ENCODE measurements at regions not wholly inside any gene's neighbourhood (a gene's known extent, or its start where the extent isn't known, plus 50 kb on each side); places are given as distances from the start of the nearest gene placed in this dataset.

DNA sequence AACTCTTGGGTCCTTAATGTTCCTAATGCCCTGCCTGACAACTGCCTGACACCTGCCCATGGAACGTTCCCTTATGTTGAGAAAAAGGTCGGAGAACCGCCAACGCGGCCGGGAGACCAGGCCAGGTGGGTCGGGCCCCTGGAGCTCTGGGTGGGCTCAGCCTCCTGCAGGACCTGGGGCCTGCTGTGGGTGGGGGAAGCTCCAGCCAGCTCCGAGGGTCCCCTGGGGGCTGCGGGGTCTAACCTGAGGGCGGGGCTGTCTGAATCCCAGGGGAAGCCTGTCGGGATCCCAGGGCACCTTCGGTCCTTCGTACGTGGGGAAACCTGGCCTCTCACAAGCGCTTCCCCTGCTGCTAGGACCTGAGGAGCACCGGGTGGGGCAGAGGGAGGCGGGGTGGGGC, 296.0 kb downstream of the NDUFA10 start:
- Histone ChIP-seq H3K9me3 (replicated peaks; ENCODE audit: control insufficient read depth, insufficient read depth, low read length) (no peaks in the 10 kb centered on the region), H3K36me3 (ENCODE audit: control insufficient read depth in 2 of 2, extremely low read depth in 1 of 2, insufficient read depth in 2 of 2, low read length in 2 of 2) (no peaks in the 10 kb centered on the region), H3K4me3 (replicated peaks in 1 of 3; ENCODE audit: insufficient read depth in 1 of 3, low read depth in 1 of 3, low read length in 3 of 3) (no peak overlapping the region), H3K9ac (replicated peaks; ENCODE audit: extremely low read depth, insufficient read depth, low read length) (no peak overlapping the region), H3K27ac (ENCODE audit: insufficient read depth, low read depth, low read length) (no peak overlapping the region), H3K4me1 (ENCODE audit: control insufficient read depth, extremely low read depth, insufficient read depth, low read length) (no peaks in the 10 kb centered on the region), H4K20me1 (replicated peaks; ENCODE audit: control insufficient read depth, extremely low read depth, insufficient read depth, low read length) (no peaks in the 10 kb centered on the region), H2AFZ (ENCODE audit: low read depth, low read length) (no peak overlapping the region), H3K27me3 (ENCODE audit: control insufficient read depth in 2 of 2, insufficient read depth in 2 of 2, low read length in 2 of 2) (no peaks in the 10 kb centered on the region), H3K9me1 (replicated peaks; ENCODE audit: control insufficient read depth, extremely low read depth, insufficient read depth, low read length) (no peaks in the 10 kb centered on the region), H3K4me2 (ENCODE audit: insufficient read depth, low read length) (no peak overlapping the region), H3K79me2 (ENCODE audit: control insufficient read depth, insufficient read depth, low read length) (no peaks in the 10 kb centered on the region)
- ChIA-PET CTCF (no interaction called here), POLR2A (no interaction called here)
- no peak for TF ChIP-seq POLR2A (IDR thresholded peaks at IDR 0.05; ENCODE audit: low read depth, low read length)
- TF ChIP-seq, protein P1, sequence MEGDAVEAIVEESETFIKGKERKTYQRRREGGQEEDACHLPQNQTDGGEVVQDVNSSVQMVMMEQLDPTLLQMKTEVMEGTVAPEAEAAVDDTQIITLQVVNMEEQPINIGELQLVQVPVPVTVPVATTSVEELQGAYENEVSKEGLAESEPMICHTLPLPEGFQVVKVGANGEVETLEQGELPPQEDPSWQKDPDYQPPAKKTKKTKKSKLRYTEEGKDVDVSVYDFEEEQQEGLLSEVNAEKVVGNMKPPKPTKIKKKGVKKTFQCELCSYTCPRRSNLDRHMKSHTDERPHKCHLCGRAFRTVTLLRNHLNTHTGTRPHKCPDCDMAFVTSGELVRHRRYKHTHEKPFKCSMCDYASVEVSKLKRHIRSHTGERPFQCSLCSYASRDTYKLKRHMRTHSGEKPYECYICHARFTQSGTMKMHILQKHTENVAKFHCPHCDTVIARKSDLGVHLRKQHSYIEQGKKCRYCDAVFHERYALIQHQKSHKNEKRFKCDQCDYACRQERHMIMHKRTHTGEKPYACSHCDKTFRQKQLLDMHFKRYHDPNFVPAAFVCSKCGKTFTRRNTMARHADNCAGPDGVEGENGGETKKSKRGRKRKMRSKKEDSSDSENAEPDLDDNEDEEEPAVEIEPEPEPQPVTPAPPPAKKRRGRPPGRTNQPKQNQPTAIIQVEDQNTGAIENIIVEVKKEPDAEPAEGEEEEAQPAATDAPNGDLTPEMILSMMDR (IDR thresholded peaks at IDR 0.05; ENCODE audit: extremely low read depth in 1 of 2, insufficient read depth in 1 of 2, low read depth in 1 of 2, low read length in 2 of 2): no peak
- TF ChIP-seq MYC (IDR thresholded peaks at IDR 0.05; ENCODE audit: low read depth, low read length): no peak
- TF ChIP-seq POLR2AphosphoS5 (IDR thresholded peaks at IDR 0.05; ENCODE audit: insufficient read depth, low read depth, low read length): no peak
- TF ChIP-seq, protein P2, sequence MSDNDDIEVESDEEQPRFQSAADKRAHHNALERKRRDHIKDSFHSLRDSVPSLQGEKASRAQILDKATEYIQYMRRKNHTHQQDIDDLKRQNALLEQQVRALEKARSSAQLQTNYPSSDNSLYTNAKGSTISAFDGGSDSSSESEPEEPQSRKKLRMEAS (IDR thresholded peaks at IDR 0.05; ENCODE audit: insufficient read depth, insufficient read length): no peak
- TF ChIP-seq EZH2 (IDR thresholded peaks at IDR 0.05; ENCODE audit: borderline replicate concordance, low read depth, low read length, severe bottlenecking): no peak
- TF ChIP-seq FOS (IDR thresholded peaks at IDR 0.05; ENCODE audit: borderline replicate concordance, insufficient read depth, low read length): no peak
- TF ChIP-seq JUN (IDR thresholded peaks at IDR 0.05; ENCODE audit: borderline replicate concordance, insufficient read depth, insufficient read length, low read depth): no peak
- TF ChIP-seq GATA2 (IDR thresholded peaks at IDR 0.05; ENCODE audit: insufficient read depth, insufficient read length, low read depth, low read length): no peak
- no peak for FAIRE-seq
- intact Hi-C loops (cut with micrococcal nuclease) (no loop called here), dilution Hi-C loops (cut with MboI; ENCODE audit: extremely low pct_ligation_motif_present, low sequenced_read_pairs) (no loop called here)
- no peak for DNase-seq (ENCODE audit: low read depth, low spot score)
- no TSS peak for BruUV-seq (replicated peaks)
